CD8-positive, alpha-beta memory T cell (primary cell): ENCODE measurements at regions not wholly inside any gene's neighbourhood (a gene's known extent, or its start where the extent isn't known, plus 50 kb on each side); places are given as distances from the start of the nearest gene placed in this dataset.
"Not testable (repeated sequence)": the region's sequence is repeated elsewhere in the genome, so short reads cannot be mapped to it uniquely, and the experiment has no call there.

Experiments used
- CTCF ChIA-PET: fragments of 350-600 bp; sonication (Branson Sonifier 250); formaldehyde crosslinking; loops from one replicate; lab custom pipeline; 2021; ENCODE audit warnings: antibody characterized with exemption; lab: Charles Lee
- POLR2A ChIA-PET: fragments of 350-600 bp; sonication (Branson Sonifier 250); formaldehyde crosslinking; loops from one replicate; lab custom pipeline; 2021; ENCODE audit warnings: antibody characterized with exemption; lab: Charles Lee
- DNase-seq, 5 donors: peaks; one replicate each; pipeline versions ENCODE4 v3.0.0 to v3.0.0-alpha.2; 2020 to 2022; ENCODE audit warnings: mixed read lengths in 1 of 5
- H3K27ac ChIP-seq: one replicate; pipeline ENCODE4 v1.7.0; 2013; ENCODE audit warnings: low read depth, mild to moderate bottlenecking, low read length, moderate library complexity
- H3K27me3 ChIP-seq: 2 replicates; pipeline ENCODE4 v1.7.0; 2013; ENCODE audit warnings: low read length, mild to moderate bottlenecking; ENCODE audit not compliant: insufficient read depth, poor library complexity, severe bottlenecking
- H3K36me3 ChIP-seq: 2 replicates; pipeline ENCODE4 v1.7.0; 2013; ENCODE audit warnings: mild to moderate bottlenecking, low read length, moderate library complexity; ENCODE audit not compliant: insufficient read depth
- H3K4me1 ChIP-seq: 2 replicates; pipeline ENCODE4 v1.7.0; 2013; ENCODE audit warnings: mild to moderate bottlenecking, low read length, moderate library complexity; ENCODE audit not compliant: insufficient read depth
- H3K4me3 ChIP-seq: 2 replicates; pipeline ENCODE4 v1.7.0; 2013; ENCODE audit warnings: mild to moderate bottlenecking, low read length
- H3K9me3 ChIP-seq: 2 replicates; pipeline ENCODE4 v1.7.0; 2013; ENCODE audit warnings: mild to moderate bottlenecking, low read length
- H3K27ac Mint-ChIP-seq, 8 donors: one replicate each; pipeline ENCODE4 v1.8.0; 2020 to 2021; ENCODE audit warnings: mixed read lengths in 8 of 8, mild to moderate bottlenecking in 6 of 8, inconsistent platforms in 3 of 8, moderate library complexity in 3 of 8
- H3K27me3 Mint-ChIP-seq, 2 donors: one replicate each; pipeline ENCODE4 v1.8.0; 2020 to 2021; ENCODE audit warnings: mixed read lengths in 2 of 2, mild to moderate bottlenecking in 1 of 2, moderate library complexity in 1 of 2
- H3K36me3 Mint-ChIP-seq, 3 donors: one replicate each; pipeline ENCODE4 v1.8.0; 2020 to 2021; ENCODE audit warnings: mixed read lengths in 3 of 3, inconsistent platforms in 1 of 3, mild to moderate bottlenecking in 1 of 3
- H3K4me1 Mint-ChIP-seq, 3 donors: one replicate each; pipeline ENCODE4 v1.8.0; 2020 to 2021; ENCODE audit warnings: mixed read lengths in 3 of 3, inconsistent platforms in 1 of 3, mild to moderate bottlenecking in 1 of 3
- H3K4me3 Mint-ChIP-seq, 7 donors: one replicate each; pipeline ENCODE4 v1.8.0; 2020 to 2021; ENCODE audit warnings: mixed read lengths in 7 of 7, mild to moderate bottlenecking in 6 of 7, moderate library complexity in 4 of 7, inconsistent platforms in 2 of 7
- H3K9me3 Mint-ChIP-seq, 5 donors: one replicate each; pipeline ENCODE4 v1.8.0; 2020 to 2022; ENCODE audit warnings: mixed read lengths in 5 of 5, mild to moderate bottlenecking in 3 of 5, moderate library complexity in 2 of 5, inconsistent platforms in 1 of 5

- ChIA-PET POLR2A (no interaction called here), CTCF (interaction anchor here (0.6 to 1.8 kb wide), 2 partner anchors 11 to 13 kb away, joined by 3 to 5 read pairs; no protein-coding TSS in a partner anchor)
- no peaks in the 10 kb centered on the region for H3K4me1 Mint-ChIP-seq
- peaks cover 0 to 3% of the 10 kb centered on the region in 2 donors for H3K27me3 Mint-ChIP-seq
- H3K4me1 ChIP-seq = no peaks in the 10 kb centered on the region
- H3K36me3 ChIP-seq = no peaks in the 10 kb centered on the region
- no peaks in the 10 kb centered on the region for H3K9me3 ChIP-seq
- no peak overlapping the region for H3K27ac Mint-ChIP-seq
- no peaks in the 10 kb centered on the region for H3K36me3 Mint-ChIP-seq
- no peaks in the 10 kb centered on the region for H3K9me3 Mint-ChIP-seq
- no peak overlapping the region for H3K27ac ChIP-seq
- H3K4me3 ChIP-seq = no peak overlapping the region
- no peak for DNase-seq
- H3K27me3 ChIP-seq = no peaks in the 10 kb centered on the region
- H3K4me3 Mint-ChIP-seq = no peak overlapping the region
Observed at GRCh38 chr15:31501536-31502157, 175.0 kb downstream of the KLF13 start.

- CTCF ChIA-PET = interaction anchor here (1.8 kb wide), 1 partner anchor 14 kb away, joined by 5 read pairs; no protein-coding TSS in a partner anchor
Observed at GRCh38 chr15:31502541-31503229, 176.1 kb downstream of the KLF13 start.

GRCh38 chr15:31503256-31503655 lies 176.6 kb downstream of the KLF13 start:
- H3K4me3 Mint-ChIP-seq = no peak overlapping the region
- no peaks in the 10 kb centered on the region for H3K9me3 Mint-ChIP-seq
- DNase-seq = no peak
- CTCF ChIA-PET = no interaction called here
- Histone ChIP-seq H3K27ac (no peak overlapping the region), H3K9me3 (no peaks in the 10 kb centered on the region), H3K4me1 (no peaks in the 10 kb centered on the region), H3K4me3 (no peak overlapping the region), H3K27me3 (no peaks in the 10 kb centered on the region), H3K36me3 (no peaks in the 10 kb centered on the region)
- H3K27me3 Mint-ChIP-seq = peaks cover 0 to 3% of the 10 kb centered on the region in 2 donors
- H3K4me1 Mint-ChIP-seq = peaks cover 0 to 6% (median 3%) of the 10 kb centered on the region in 3 donors
- H3K36me3 Mint-ChIP-seq = no peaks in the 10 kb centered on the region
- POLR2A ChIA-PET = no interaction called here
- no peak overlapping the region for H3K27ac Mint-ChIP-seq

More at GRCh38 chr15:31502541-31503229, 176.1 kb downstream of the KLF13 start:
- no peak overlapping the region for H3K27ac ChIP-seq
- peaks cover 0 to 3% (median 2%) of the 10 kb centered on the region in 3 donors for H3K4me1 Mint-ChIP-seq
- no peaks in the 10 kb centered on the region for H3K4me1 ChIP-seq
- DNase-seq = no peak
- POLR2A ChIA-PET = no interaction called here
- H3K36me3 Mint-ChIP-seq = no peaks in the 10 kb centered on the region
- H3K27me3 Mint-ChIP-seq = peaks cover 0 to 3% of the 10 kb centered on the region in 2 donors
- no peak overlapping the region for H3K4me3 Mint-ChIP-seq
- no peaks in the 10 kb centered on the region for H3K36me3 ChIP-seq
- no peaks in the 10 kb centered on the region for H3K9me3 Mint-ChIP-seq
- H3K9me3 ChIP-seq = no peaks in the 10 kb centered on the region
- H3K27me3 ChIP-seq = no peaks in the 10 kb centered on the region
- H3K27ac Mint-ChIP-seq = no peak overlapping the region
- no peak overlapping the region for H3K4me3 ChIP-seq

- no peaks in the 10 kb centered on the region for H3K36me3 Mint-ChIP-seq
- Histone ChIP-seq H3K4me1 (no peaks in the 10 kb centered on the region), H3K27ac (no peak overlapping the region), H3K36me3 (no peaks in the 10 kb centered on the region), H3K4me3 (no peak overlapping the region), H3K27me3 (no peaks in the 10 kb centered on the region), H3K9me3 (no peaks in the 10 kb centered on the region)
- no peak overlapping the region for H3K27ac Mint-ChIP-seq
- no peak for DNase-seq
- CTCF ChIA-PET = no interaction called here
- no peaks in the 10 kb centered on the region for H3K9me3 Mint-ChIP-seq
- no peak overlapping the region for H3K4me3 Mint-ChIP-seq
- POLR2A ChIA-PET = no interaction called here
- H3K4me1 Mint-ChIP-seq = peaks cover 0 to 6% (median 3%) of the 10 kb centered on the region in 3 donors
- peaks cover 0 to 3% of the 10 kb centered on the region in 2 donors for H3K27me3 Mint-ChIP-seq
Observed at GRCh38 chr15:31503758-31504461, 177.3 kb downstream of the KLF13 start.

- H3K9me3 Mint-ChIP-seq = no peaks in the 10 kb centered on the region
- no peaks in the 10 kb centered on the region for H3K4me1 ChIP-seq
- H3K27me3 ChIP-seq = no peaks in the 10 kb centered on the region
- no peaks in the 10 kb centered on the region for H3K36me3 Mint-ChIP-seq
- H3K4me3 ChIP-seq = no peak overlapping the region
- no peaks in the 10 kb centered on the region for H3K9me3 ChIP-seq
- H3K36me3 ChIP-seq = no peaks in the 10 kb centered on the region
- no peak overlapping the region for H3K27ac Mint-ChIP-seq
- no peak overlapping the region for H3K27ac ChIP-seq
- POLR2A ChIA-PET = no interaction called here
- H3K27me3 Mint-ChIP-seq = peaks cover 0 to 3% of the 10 kb centered on the region in 2 donors
- CTCF ChIA-PET = no interaction called here
- no peak for DNase-seq
- no peak overlapping the region for H3K4me3 Mint-ChIP-seq
- H3K4me1 Mint-ChIP-seq = peaks cover 0 to 6% (median 3%) of the 10 kb centered on the region in 3 donors
Observed at GRCh38 chr15:31504462-31504839, 177.8 kb downstream of the KLF13 start.

GRCh38 chr15:31507573-31507972 lies 180.9 kb downstream of the KLF13 start:
- CTCF ChIA-PET = interaction anchor here (1.1 kb wide), 1 partner anchor 19 kb away, joined by 3 read pairs; no protein-coding TSS in a partner anchor
- H3K9me3 Mint-ChIP-seq, H3K9me3 ChIP-seq, H3K36me3 Mint-ChIP-seq, H3K4me3 ChIP-seq, H3K27me3 ChIP-seq, H3K4me1 ChIP-seq, POLR2A ChIA-PET, DNase-seq, H3K36me3 ChIP-seq, H3K27ac Mint-ChIP-seq, H3K27me3 Mint-ChIP-seq, H3K27ac ChIP-seq, H3K4me3 Mint-ChIP-seq: not testable (repeated sequence)
- H3K4me1 Mint-ChIP-seq = peaks cover 10 to 16% (median 12%) of the 10 kb centered on the region in 3 donors

- no peaks in the 10 kb centered on the region for H3K9me3 Mint-ChIP-seq
- CTCF ChIA-PET = no interaction called here
Observed at GRCh38 chr15:31508656-31509055, 182.0 kb downstream of the KLF13 start.

GRCh38 chr15:31510057-31510456 lies 183.4 kb downstream of the KLF13 start:
- Mint-ChIP-seq H3K27ac (peak overlapping the region in 1 of 8 donors; percentile 67), H3K4me3 (no peak overlapping the region), H3K4me1 (peaks cover 15 to 24% (median 19%) of the 10 kb centered on the region in 3 donors), H3K27me3 (peaks cover 0 to 4% of the 10 kb centered on the region in 2 donors), H3K36me3 (no peaks in the 10 kb centered on the region), H3K9me3 (no peaks in the 10 kb centered on the region)
- Histone ChIP-seq H3K4me1 (peaks cover 11% of the 10 kb centered on the region), H3K27ac (no peak overlapping the region), H3K27me3 (no peaks in the 10 kb centered on the region), H3K4me3 (no peak overlapping the region), H3K9me3 (no peaks in the 10 kb centered on the region), H3K36me3 (no peaks in the 10 kb centered on the region)
- CTCF ChIA-PET = no interaction called here
- POLR2A ChIA-PET = no interaction called here
- no peak for DNase-seq

More at GRCh38 chr15:31508656-31509055, 182.0 kb downstream of the KLF13 start:
- Mint-ChIP-seq H3K4me3 (no peak overlapping the region), H3K27me3 (no peaks in the 10 kb centered on the region), H3K27ac (no peak overlapping the region), H3K36me3 (no peaks in the 10 kb centered on the region), H3K4me1 (peaks cover 15 to 24% (median 18%) of the 10 kb centered on the region in 3 donors)
- Histone ChIP-seq H3K9me3 (no peaks in the 10 kb centered on the region), H3K36me3 (no peaks in the 10 kb centered on the region), H3K4me1 (peaks cover 11% of the 10 kb centered on the region), H3K27ac (no peak overlapping the region), H3K27me3 (no peaks in the 10 kb centered on the region), H3K4me3 (no peak overlapping the region)
- POLR2A ChIA-PET = interaction anchor here (0.6 kb wide), 1 partner anchor 282 kb away, joined by 3 read pairs; no protein-coding TSS in a partner anchor
- no peak for DNase-seq
